ENCODE measurements at regions not wholly inside any gene's neighbourhood (a gene's known extent, or its start where the extent isn't known, plus 50 kb on each side); places are given as distances from the start of the nearest gene placed in this dataset.

DNA sequence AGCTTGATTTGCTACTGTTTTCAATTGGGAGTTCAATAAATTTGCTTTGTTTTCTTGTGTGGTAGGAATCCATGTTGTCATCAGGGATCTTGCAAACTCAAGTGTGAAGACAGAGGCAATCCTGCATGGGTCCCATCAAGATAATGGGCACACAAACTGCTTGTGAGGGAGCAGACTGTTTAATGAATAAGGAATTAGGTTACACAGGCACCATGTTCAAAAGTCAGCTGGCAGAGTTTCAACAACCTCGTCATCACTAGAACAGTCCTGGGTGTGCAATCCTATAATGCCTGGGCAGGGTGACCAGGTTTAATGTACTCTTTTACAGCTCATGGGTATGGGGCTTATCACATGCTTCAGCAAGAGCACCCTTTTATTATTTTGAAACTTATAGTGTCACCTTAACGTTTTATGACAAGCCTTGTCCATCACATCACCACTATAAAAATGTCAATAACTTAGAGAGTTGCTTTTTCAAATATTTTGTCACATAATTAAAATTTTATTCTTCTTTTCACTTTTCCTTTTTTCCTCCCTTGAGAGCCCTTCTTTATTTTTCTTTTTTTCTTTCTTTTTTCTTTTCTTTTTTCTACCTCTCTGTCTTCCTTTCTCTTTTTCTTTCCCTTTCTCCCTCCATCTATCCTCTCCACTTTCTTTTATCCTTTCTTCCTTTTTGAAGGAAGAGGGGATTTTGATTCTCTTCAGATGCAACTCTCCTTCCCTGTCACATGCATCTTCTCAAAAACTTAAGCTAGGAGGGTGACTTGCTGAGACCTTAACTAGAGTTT, 252.2 kb upstream of the ATP2B1 start:
- Histone ChIP-seq H4K91ac (ENCODE audit: insufficient read length, low read depth, low read length) (no peak overlapping the region), H2BK15ac (ENCODE audit: low read depth, low read length) (no peak overlapping the region), H3K23me2 (ENCODE audit: insufficient read length, low read depth, low read length, poor library complexity, severe bottlenecking) (no peaks in the 10 kb centered on the region), H3K14ac (ENCODE audit: insufficient read depth, low read length) (no peak overlapping the region), H2BK5ac (ENCODE audit: insufficient read length, low read length) (no peak overlapping the region), H2AK5ac (ENCODE audit: insufficient read length, low read length) (no peak overlapping the region), H3T11ph (ENCODE audit: low read length) (no peak overlapping the region), H3K9me3 (ENCODE audit: control insufficient read depth, low read depth, low read length) (no peaks in the 10 kb centered on the region), H3K4ac (ENCODE audit: low read depth, low read length) (no peak overlapping the region), H3K56ac (ENCODE audit: insufficient read length, low read depth, low read length) (no peak overlapping the region), H3K4me2 (ENCODE audit: insufficient read depth, insufficient read length, low read length) (no peak overlapping the region), H4K5ac (ENCODE audit: insufficient read length, low read depth, low read length) (no peak overlapping the region), H2BK120ac (ENCODE audit: low read depth, low read length, poor library complexity, severe bottlenecking) (no peak overlapping the region), H4K20me1 (ENCODE audit: control insufficient read depth, insufficient read depth, insufficient read length) (no peaks in the 10 kb centered on the region), H3K4me1 (ENCODE audit: insufficient read depth, low read length) (peaks cover 3% of the 10 kb centered on the region; the same call in 1 of the 2 replicates), H2BK20ac (ENCODE audit: low read depth, low read length, poor library complexity, severe bottlenecking) (no peak overlapping the region), H3K27me3 (ENCODE audit: insufficient read depth, low read length) (no peaks in the 10 kb centered on the region), H3K79me2 (ENCODE audit: insufficient read depth, low read length) (no peaks in the 10 kb centered on the region), H3K18ac (ENCODE audit: insufficient read length, low read depth, low read length) (no peak overlapping the region), H3K79me1 (ENCODE audit: insufficient read depth, low read depth, low read length, poor library complexity, severe bottlenecking) (no peaks in the 10 kb centered on the region), H3K27ac (ENCODE audit: insufficient read length, low read depth, low read length) (no peak overlapping the region), H3K9ac (ENCODE audit: extremely low read depth, insufficient read length, low read length) (no peak overlapping the region), H2AFZ (ENCODE audit: low read length) (no peak overlapping the region), H4K8ac (replicated peaks; ENCODE audit: insufficient read length, low read depth, low read length) (no peak overlapping the region), H3K23ac (ENCODE audit: insufficient read length, low read depth, low read length) (no peak overlapping the region), H2BK12ac (ENCODE audit: insufficient read length, low read depth, low read length) (no peak overlapping the region)
- no peaks in the 10 kb centered on the region for H3K9me3 Mint-ChIP-seq
- H3K27ac Mint-ChIP-seq: no peak overlapping the region
- H3K4me3 Mint-ChIP-seq: no peak overlapping the region
- DNase-seq: no peak
- TF ChIP-seq, protein P1, sequence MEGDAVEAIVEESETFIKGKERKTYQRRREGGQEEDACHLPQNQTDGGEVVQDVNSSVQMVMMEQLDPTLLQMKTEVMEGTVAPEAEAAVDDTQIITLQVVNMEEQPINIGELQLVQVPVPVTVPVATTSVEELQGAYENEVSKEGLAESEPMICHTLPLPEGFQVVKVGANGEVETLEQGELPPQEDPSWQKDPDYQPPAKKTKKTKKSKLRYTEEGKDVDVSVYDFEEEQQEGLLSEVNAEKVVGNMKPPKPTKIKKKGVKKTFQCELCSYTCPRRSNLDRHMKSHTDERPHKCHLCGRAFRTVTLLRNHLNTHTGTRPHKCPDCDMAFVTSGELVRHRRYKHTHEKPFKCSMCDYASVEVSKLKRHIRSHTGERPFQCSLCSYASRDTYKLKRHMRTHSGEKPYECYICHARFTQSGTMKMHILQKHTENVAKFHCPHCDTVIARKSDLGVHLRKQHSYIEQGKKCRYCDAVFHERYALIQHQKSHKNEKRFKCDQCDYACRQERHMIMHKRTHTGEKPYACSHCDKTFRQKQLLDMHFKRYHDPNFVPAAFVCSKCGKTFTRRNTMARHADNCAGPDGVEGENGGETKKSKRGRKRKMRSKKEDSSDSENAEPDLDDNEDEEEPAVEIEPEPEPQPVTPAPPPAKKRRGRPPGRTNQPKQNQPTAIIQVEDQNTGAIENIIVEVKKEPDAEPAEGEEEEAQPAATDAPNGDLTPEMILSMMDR (conservative IDR thresholded peaks at IDR 0.05): no peak
- H3K4me1 Mint-ChIP-seq: peaks cover 5 to 11% of the 10 kb centered on the region in 2 experiments
- no peaks in the 10 kb centered on the region for H3K27me3 Mint-ChIP-seq (ENCODE audit: low read depth)
- no peaks in the 10 kb centered on the region for H3K36me3 Mint-ChIP-seq (ENCODE audit: insufficient read depth in 1 of 3, low read depth in 3 of 3)
- WGBS (ENCODE audit: extremely low coverage, insufficient read length, low lambda C conversion rate): no CpG with 5 or more reads among the region's 2 CpGs

All from H9 (cell line).